Gastroesophageal sphincter (tissue), 3 donors: ENCODE measurements at regions not wholly inside any gene's neighbourhood (a gene's known extent, or its start where the extent isn't known, plus 50 kb on each side); places are given as distances from the start of the nearest gene placed in this dataset.

Source experiments
- CTCF ChIP-seq, 4 experiments: fragments of 200-600 bp in 2 of 4; fragments of 450-650 bp in 2 of 4; sonication (generic) in 1 of 4; IDR thresholded peaks; one replicate each; pipeline ENCODE4 v1.5.1; 2017 to 2019; ENCODE audit warnings: antibody characterized with exemption in 4 of 4, mild to moderate bottlenecking in 2 of 4, moderate library complexity in 2 of 4
- POLR2A ChIP-seq, 2 donors: fragments of 450-650 bp; IDR thresholded peaks; one replicate each; pipeline ENCODE4 v1.6.1; 2017; ENCODE audit warnings: antibody characterized with exemption in 2 of 2, mild to moderate bottlenecking in 2 of 2, moderate library complexity in 1 of 2

GRCh38 chr12:97131220-97131981 lies 224.3 kb downstream of the NEDD1 start:
- no peak for TF ChIP-seq POLR2A (IDR thresholded peaks at IDR 0.05)
- no peak for TF ChIP-seq CTCF (IDR thresholded peaks at IDR 0.05)
